Fibroblast of peridontal ligament (primary cell): ENCODE measurements at regions not wholly inside any gene's neighbourhood (a gene's known extent, or its start where the extent isn't known, plus 50 kb on each side); places are given as distances from the start of the nearest gene placed in this dataset.

ENCODE experiments used
- DNase-seq: peaks from one replicate; pipeline ENCODE4 v3.0.0-alpha.2; 2010; ENCODE audit errors: extremely low read depth

DNA sequence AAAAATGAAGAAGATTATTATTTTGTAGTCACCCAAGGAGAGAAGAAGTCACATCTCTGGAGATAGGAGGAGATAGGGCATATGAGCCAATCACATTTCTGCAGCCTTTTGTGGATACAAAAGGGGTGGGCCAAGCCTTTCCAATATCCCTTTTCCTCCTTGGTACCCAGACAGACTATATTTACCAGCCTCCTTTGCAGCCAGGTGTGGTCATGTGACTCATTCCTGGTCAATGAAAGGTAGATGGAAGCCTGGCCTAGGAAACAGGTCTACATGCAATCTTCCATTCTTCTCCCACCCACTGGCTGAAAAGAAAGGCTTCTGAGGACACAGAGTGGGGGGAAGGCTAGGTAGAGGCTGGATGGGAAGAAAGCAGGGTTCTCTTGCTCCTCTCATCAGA is 58.1 kb upstream of the ERG start:
- no peak for DNase-seq

DNA sequence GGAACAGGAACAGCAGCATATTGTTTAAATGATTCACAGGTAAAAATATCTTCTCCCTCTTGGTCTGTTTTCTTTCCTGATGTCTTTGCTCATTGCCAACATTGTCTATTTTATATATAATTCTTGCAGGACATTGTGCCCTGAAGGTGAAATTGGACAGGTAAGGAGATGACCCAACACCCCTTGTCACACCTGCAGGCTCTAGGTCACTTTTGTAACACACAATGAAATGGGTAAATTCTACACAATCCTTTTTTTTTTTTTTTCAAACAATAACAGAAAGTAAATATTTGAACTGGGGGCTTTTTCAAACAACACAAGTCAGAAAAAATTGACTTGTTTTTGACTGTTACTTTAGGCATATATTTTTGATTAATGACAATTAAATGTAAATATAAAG is 62.9 kb upstream of the ERG start:
- DNase-seq = no peak

DNA sequence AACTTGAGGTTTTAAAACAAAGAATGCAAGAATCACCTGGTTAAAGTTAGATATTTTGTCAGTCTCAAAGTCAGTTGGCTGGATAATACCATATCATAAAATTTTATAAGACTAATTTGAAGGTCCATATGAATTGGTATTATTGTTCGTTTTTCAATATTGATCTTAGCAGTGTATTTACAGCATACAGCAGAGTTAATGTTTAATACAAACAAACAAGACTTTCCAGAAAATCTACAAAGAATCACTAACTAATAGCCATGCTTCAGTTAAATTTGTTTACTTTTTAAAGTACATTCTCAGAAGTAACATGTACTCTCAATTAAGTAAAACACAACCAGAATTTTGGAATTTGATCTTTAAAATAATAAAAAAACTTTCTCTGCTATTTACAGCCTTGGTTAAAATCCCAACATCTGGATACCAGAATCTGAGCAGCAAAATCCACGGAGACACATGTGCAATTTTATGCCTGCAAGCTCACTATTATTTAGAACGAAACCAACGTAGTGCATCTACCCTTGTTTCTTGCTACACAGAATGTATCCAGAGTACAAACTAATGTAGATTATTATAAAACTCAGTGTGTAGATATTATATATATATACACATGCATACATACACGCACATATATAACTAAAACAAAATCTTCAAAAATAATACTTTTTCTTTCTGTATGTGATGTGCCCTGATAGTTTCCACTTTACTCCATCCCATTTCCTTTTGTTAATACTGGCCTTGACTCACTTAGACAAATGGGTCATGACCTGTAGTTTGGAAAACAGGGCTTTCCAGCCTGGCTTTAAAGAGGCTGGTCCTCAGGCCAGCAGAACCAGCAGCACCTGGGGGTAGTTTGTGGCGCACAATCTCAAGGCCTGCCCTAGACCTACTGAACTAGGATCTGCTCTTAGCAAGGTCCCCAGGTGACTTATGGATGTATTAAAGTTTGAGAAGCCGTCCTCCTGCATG is 63.6 kb upstream of the ERG start:
- no peak for DNase-seq

DNA sequence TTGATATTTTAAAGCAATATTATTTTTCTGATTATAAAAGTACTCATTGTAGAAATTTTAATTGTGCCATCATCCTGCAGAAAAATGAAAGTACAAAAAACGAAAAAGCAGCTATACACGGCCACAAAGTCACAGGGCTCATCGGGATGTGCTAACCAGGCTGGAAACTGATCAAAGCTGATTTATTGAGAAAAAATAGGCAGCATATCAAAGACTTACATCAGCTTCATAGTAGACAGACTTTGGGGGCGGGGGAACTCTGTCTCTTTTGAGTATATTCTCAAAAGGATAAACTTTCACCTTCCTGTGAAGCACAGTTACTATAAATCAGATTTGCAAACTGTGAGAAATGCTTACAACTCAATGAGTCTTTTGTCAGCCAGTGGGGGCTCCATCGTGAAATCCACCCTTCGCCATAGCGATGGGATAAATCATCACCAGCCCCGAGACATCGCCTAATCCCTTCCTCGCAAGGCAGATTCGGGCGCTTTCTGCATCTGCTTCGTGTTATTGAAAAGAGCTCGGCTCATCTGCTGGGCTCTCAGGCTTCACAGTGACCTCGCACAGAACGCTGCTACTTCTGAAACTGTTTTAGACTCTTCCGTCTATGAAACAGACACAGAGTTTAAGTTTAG is 69.2 kb upstream of the ERG start:
- peak; percentile 35 for DNase-seq

DNA sequence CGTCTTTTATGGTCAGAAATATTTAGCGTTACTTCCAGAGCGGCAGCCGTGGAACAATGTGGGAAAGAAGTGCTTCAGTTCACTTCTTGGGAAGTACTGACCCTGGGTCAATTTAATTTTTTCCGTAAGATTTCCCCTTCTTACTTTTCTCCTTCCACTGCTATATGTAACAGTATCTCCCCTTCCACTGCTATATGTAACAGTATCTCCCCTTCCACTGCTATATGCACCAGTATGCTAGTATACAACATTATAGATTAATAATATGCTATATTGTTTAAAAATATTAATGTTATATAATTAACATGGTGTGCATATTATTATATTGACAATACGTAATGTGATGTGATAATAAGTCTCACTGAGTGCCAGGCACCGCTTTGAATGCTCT is 69.7 kb upstream of the ERG start:
- no peak for DNase-seq

DNA sequence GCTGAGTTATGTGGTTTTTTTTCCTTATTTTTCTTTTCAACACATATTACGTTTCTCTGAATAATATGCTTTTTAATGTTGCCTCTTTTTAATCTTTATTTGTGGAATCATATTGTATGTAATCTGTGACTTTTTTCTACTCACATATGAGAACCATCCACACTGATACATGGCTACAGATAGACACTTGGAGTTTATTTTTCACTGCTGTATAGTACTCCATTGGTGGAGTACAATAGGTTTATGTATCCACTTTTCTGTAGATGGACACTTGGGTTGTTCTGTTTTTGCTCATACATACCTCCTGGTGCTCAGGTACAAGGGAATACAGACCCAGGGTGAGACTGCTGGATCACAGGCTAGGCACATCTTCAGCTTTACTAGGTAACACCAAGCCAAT is 71.5 kb upstream of the ERG start:
- DNase-seq = no peak

DNA sequence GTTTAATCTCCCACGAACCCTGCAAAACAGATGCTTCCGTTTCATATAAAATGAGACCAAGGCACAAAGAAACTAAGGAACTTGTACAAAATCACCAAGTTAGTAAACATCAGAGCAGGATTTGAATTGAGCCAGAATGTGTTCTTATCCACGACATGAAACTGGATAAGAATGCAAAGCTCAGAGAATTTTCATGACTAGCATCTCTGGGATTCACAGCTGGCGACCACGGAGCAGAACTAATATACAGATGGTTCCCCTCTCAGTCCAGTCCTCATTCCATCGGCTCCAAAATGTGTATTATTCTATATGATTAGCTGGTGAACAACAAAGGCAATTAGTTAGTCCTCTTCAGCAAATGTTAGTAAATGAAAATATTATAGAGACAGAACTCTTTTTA is 72.3 kb upstream of the ERG start:
- DNase-seq = no peak

DNA sequence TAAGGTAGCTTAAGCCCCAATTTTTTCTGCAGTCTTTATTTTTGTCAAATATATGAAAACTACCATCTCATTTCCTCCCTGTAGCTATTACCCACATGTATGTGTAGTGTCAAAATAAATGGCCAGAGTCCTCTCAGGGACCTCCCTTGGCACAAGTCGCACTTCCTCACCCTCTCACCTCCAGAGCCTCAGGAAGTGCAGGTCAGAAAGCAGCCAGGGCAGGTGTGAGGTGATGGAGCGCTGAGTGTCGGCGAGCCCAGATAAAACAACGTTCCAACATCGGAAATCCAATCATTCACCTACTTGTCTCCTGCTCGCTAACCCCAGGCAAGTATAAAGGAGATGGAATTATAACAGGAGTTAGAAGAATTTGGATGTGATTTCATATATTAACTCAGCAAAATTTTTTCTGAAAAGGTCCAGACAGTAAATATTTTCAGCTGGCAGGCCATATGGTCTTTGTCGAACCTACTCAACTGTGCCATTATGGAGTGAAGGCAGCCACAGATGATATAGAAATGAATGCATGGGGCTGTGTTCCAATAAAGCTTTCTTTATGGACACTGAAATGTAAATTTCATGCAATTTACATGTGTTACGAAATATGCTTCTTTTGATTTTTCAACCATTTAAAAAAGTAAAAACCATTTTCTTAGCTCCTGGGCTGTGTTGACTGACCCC is 76.8 kb upstream of the ERG start:
- no peak for DNase-seq

DNA sequence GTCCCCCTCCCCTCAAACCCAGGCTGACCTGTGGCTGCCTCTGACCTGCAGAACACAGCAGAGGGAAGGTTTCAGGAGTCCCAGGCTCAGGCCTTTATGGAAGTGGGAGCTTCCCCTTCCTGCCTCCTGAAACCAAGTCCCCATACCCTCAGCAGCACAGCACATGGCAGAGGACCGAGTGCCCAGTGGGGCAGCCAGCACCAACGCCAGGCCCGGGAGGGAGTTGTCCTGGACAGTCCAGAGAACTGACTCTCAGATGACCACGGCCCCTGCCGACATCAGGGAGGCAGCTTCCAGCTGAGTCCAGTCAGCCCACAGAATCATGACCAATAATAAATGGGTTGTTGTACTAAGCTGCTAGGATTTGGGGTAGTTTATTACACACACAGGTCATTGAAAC is 79.6 kb upstream of the ERG start:
- DNase-seq = no peak

DNA sequence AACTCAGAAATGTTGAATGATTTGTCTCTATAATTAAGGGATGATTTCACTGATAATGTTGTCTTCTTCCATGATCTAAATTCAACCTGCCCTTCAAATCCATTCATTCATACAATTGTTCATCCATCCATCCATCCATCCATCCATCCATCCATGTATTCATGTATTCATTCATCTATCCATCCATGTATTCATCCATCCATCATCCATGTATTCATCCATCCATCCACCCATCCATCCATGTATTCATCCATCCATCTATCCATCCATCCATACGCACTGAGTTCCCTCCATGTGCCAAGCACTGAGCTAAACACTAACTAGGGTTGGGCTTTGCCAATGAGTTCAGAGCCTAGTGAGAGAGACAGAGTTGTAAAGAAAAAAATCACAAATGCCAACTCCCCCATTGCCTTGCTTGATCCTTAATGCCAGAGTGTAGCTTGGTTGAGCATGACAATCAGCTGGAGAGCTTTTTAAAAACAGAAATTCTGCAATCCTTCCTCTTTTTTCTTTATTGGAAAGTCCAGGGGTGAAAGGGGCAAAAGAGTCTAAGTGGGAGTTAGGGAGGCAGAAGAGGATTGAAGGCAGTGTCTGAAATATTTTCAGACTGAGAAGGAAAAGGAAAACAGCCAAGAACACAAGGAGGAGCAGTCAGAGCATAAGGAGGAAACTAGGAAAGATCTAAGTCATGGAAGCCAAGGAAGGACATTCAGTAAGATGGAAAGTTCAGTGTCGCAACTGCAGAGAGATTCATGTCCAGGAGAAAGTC is 92.4 kb upstream of the ERG start:
- DNase-seq = no peak

DNA sequence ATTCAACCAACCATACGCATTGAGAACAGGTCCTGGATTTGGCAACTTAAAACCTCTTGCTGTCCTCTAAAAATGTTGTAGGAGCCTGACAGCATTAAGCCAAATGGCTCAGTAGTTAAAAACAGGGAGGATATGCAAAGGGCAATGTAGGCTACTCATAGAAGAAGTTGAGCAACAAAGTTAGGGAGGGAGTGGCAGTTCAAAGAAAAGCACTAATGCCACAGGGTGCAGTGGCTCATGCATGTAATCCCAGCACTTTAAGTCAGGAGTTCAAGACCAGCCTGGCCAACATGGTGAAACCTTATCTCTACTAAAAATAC is 92.9 kb upstream of the ERG start:
- no peak for DNase-seq

DNA sequence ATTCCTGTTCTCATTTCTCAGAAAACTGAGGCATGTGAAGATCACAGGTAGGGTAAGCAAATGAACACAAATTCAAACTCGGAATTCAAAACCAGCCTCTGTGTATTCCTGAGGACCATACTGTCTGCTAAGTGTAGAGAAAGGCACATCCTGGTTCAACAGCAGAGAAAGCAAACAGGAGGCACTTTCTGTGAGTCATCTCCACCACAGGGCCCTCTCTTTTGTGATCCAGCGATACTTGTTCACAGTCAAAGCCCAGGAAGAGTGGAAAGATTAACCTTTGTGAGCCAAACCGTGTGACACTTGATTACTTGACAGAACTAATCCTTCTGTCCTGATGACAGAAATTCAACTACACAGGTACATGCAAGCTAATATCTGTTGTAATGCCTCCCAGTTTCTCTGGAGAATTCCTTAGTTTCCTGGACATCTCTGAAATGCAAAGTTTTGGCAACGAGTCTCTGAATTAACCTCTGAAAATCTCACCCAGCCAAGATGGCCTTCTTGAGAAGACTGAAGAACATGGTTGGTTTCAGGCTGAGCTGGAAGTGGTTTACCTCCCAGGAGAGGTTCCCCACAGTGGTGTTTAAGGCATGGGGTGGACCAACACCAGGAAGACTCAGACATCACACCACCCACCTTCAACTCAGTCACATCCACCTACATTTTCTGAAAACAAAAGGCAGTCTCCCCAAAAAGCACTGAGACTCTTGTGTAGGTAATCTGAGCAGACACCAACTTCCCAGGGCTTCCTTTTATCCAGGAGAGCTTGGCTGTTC is 98.2 kb upstream of the ERG start:
- no peak for DNase-seq

DNA sequence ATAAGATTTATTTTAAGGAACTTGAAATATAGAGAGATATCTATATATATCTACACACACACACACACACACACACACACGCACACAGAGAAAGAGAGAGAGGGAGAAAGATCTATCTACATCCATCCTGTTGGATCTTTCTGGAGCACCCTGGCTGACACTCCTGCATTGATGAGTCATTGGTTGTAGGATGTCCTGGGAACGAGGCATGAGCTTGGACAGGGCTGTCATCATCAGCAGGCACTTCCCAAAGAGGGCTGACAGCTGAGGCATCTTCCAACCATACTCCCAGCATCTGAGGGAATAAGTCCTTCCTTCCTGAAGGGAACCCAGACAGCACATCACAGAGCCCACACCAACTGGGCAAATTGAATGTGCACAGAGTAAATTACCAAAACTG is 99.1 kb upstream of the ERG start:
- DNase-seq = no peak

DNA sequence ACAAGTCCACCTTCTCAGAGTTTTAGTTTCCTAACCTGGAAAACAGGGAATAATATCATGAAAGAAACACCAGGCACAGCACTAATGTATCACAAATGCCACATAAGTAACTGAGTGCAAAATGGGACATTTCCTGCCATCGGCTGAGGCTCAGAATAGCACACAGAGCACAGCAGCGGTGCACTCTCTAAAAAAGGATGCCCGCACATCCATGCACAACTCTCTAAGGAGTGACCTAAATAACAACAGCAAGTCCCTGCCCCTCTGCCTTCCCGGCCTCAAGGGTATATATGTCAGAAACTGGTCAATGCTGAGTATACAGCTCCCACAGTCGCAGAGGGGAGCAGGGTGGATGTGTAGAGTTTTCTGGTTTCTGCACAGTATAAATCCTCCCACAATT is 100.1 kb upstream of the ERG start:
- no peak for DNase-seq

DNA sequence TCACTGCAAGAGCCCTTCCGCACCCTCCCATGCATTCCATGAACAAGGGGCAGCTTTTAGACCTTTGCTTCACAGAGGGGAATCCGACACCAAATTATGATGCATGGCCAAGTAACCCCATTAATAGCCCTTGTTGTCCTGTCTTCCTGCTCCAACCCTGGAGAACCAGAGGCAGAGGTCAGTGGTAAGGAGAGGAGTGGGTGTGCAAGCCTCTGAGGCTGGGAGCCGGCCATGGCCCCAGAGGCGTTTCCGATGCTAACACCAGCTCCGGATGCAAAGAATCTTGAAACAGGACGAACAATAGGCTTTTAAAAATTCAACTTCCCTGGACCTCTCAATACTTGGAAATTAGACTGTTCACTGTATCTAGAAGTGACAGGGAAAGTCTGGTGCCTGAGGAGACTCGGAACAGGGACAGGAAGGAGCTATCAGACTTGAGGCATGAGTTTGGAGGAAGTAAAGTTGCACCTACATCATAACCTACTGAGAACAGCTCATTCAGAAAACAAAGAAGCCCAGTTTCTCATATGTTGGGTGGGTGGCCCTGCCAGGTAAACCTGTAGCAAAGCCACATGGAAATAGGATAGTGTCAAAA is 101.2 kb upstream of the ERG start:
- no peak for DNase-seq

DNA sequence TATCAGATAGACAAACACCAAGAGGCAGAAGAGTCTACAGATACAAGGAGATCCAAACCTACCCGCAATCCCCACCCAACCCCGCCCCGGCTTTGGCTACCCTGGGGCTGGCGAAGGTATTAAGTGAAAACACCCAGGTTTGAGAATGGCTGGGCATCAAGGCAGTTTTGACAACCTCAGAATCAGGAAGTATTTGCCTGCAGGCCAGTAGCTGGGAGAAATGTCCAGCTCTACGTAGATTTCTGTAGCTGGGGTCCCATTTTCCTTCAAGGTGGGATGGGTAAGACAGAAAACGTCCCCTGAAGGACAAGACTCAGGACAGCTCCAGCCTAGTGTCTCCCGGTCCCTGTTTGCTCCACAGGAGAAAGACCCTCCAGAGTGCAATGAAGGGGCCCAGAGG is 101.8 kb upstream of the ERG start:
- DNase-seq = no peak

DNA sequence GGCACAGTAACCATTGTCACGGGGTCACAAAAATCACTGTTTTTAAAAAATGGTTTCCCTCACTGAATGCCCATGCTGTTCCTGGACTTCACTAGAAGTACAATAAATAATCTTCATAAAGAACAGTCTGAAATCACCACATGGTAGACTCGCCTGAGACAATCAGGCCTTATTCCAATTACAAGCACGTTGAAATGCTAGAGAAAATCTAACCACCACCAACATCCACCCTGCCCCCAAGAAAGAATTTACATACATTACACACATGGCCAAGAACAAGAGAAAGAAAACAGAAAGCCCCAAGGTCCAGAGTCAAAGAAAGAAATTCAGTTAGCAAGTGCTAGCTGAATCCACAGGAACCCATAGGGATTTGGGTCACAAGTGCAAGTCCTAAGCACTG is 107.0 kb upstream of the ERG start:
- no peak for DNase-seq

DNA sequence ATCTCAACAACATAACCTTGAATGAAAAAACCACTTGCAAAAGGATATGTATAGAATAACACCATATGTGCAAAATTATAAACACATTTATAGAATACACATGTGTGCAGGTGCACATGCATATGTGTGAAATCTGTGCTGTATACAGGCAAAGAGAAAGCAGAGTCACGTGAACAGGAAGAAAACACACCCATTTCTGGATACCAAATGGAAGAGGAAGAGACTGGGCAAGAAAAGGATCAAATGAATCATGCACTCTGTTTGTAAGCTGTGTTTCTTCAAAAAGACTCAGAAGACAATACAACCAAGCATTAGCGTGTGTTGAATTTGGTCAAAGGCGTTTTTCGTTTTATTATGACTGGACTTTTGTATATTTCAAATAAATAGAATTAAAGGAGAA is 111.3 kb upstream of the ERG start:
- DNase-seq = no peak

DNA sequence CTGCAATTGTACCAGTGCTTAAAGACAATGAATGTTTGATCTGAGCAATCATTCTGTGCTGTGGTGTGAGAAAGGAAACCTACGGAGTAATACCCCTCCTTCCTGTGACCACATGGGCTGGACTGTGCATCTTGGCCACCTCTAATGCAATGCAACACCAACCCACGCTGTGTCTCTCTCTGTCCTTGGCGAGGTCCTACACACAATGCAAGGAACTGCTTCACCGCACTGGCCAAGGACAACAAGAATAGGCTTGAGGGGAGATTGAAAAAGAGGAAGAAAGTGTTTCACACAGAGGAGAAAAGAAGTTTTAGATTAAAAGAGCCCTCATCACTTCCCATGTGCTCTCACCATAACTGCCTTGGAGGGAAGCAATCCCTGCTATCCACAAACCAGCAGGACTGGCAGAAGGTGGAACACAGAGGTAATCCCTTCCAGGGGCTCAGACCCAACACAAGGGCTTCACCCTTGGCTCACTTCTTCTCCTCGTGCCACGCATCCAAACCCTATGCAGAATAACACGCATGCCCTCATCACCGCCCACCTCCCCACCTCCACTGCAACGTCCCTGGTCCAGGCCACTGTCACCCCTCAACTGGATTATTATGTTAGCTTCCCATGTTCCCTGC is 112.5 kb upstream of the ERG start:
- no peak for DNase-seq

DNA sequence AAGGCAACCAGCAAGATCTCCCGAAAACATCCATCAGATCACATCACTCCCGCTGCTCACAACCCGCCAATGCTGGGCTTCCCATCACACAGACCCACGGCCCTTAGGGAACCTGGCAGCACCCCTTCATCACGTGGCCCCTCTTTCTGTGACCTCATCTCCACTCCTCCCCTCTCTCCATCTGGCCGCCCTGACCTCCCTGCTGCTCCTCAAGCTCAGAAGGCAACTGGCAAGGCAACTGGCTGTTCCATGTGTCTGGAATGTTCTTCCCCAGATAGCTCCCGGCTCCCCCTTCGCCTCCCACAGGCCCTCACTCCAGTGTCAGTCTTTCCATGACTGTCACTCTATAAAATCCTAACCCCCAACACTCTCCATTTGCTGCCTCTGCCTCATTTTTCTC is 113.0 kb upstream of the ERG start:
- no peak for DNase-seq

DNA sequence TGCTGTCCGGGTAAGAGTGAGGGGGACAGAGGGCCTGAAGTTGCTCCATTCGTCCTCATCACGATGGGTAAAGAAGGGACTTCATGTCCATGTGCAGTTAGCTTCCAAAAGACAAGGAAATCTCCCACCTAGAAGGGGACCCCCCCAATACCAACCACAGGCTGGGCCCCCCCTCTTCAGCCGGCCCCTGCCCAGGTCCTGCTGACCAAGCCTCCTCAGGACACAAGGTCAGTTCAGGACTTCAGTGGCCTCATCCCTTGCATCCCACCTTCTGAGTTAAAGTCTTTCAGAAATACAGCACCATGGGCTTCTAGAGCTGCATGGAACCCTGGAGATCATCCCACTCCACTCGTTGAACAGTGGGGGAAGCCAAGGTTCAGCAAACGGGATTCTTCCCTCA is 115.4 kb upstream of the ERG start:
- no peak for DNase-seq
